Body of pancreas (tissue), 4 donors: ENCODE measurements at regions not wholly inside any gene's neighbourhood (a gene's known extent, or its start where the extent isn't known, plus 50 kb on each side); places are given as distances from the start of the nearest gene placed in this dataset.

Experiments
- CTCF ChIP-seq, 7 experiments: fragments of 450-650 bp in 4 of 7; fragments of 200-600 bp in 3 of 7; sonication (generic) in 3 of 7; IDR thresholded peaks; one replicate each; pipeline ENCODE4 v1.5.1; 2016 to 2019; ENCODE audit warnings: antibody characterized with exemption in 7 of 7
- POLR2A ChIP-seq, 3 donors: fragments of 450-650 bp; IDR thresholded peaks; one replicate each; pipeline ENCODE4 v1.6.1; 2016; ENCODE audit warnings: antibody characterized with exemption in 3 of 3, mild to moderate bottlenecking in 2 of 3

GRCh38 chr10:78414380-78414779, 380.7 kb downstream of the RPS24 start:
- TF ChIP-seq CTCF (IDR thresholded peaks at IDR 0.05): no peak
- no peak for TF ChIP-seq POLR2A (IDR thresholded peaks at IDR 0.05)
